Liver (tissue), 3 donors: ENCODE measurements at regions not wholly inside any gene's neighbourhood (a gene's known extent, or its start where the extent isn't known, plus 50 kb on each side); places are given as distances from the start of the nearest gene placed in this dataset.

Experiments used
- CTCF ChIP-seq: fragments of 150-350 bp; IDR thresholded peaks from 2 replicates; pipeline ENCODE4 v1.5.1; 2017; ENCODE audit warnings: improper control_type of control experiment, low read depth, low read length; ENCODE audit not compliant: missing input control
- GABPA ChIP-seq, 2 donors: IDR thresholded peaks in 1 of 2; conservative IDR thresholded peaks in 1 of 2; 2 replicates each; pipeline ENCODE4 v1.6.1; 2016; ENCODE audit warnings: antibody characterized with exemption in 2 of 2, mild to moderate bottlenecking in 1 of 2, moderate library complexity in 1 of 2
- TF ChIP-seq, protein P1 (sequence below): IDR thresholded peaks from 2 replicates; pipeline ENCODE4 v1.6.1; 2016; ENCODE audit warnings: antibody characterized with exemption
- donor health status: healthy.
- donor health status: healthy.

- no peak for TF ChIP-seq CTCF
- TF ChIP-seq GABPA (IDR thresholded peaks at IDR 0.05 in 1 of 2, conservative IDR thresholded peaks at IDR 0.05 in 1 of 2), result no peak
- TF ChIP-seq, protein P1, sequence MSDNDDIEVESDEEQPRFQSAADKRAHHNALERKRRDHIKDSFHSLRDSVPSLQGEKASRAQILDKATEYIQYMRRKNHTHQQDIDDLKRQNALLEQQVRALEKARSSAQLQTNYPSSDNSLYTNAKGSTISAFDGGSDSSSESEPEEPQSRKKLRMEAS, result no peak
Measured at GRCh38 chr9:105187781-105188180, 56.7 kb upstream of the SLC44A1 start.
